ENCODE measurements at regions not wholly inside any gene's neighbourhood (a gene's known extent, or its start where the extent isn't known, plus 50 kb on each side); places are given as distances from the start of the nearest gene placed in this dataset.

GRCh38 chr1:57850176-57850940, 426.5 kb upstream of the DAB1 start:
- DNase-seq, result no peak

- DNase-seq, result no peak
Measured at GRCh38 chr1:57848406-57848805, 424.5 kb upstream of the DAB1 start.

GRCh38 chr1:57845041-57845440, 421.2 kb upstream of the DAB1 start:
- DNase-seq, result peak; percentile 16

GRCh38 chr1:57844382-57844980, 420.6 kb upstream of the DAB1 start:
- no peak for DNase-seq

- no peak for DNase-seq
Measured at GRCh38 chr1:57843760-57844159, 419.9 kb upstream of the DAB1 start.

- DNase-seq, result peak; percentile 74
Measured at GRCh38 chr1:57839526-57839925, 415.7 kb upstream of the DAB1 start.

- peak; percentile 27 for DNase-seq
Measured at GRCh38 chr1:57839067-57839466, 415.2 kb upstream of the DAB1 start.

- DNase-seq, result no peak
Measured at GRCh38 chr1:57835620-57836019, 411.8 kb upstream of the DAB1 start.

GRCh38 chr1:57833296-57833695, 409.4 kb upstream of the DAB1 start:
- DNase-seq, result no peak

GRCh38 chr1:57832612-57833011, 408.8 kb upstream of the DAB1 start:
- no peak for DNase-seq

- no peak for DNase-seq
Measured at GRCh38 chr1:57831624-57832023, 407.8 kb upstream of the DAB1 start.

- DNase-seq, result no peak
Measured at GRCh38 chr1:57826535-57826934, 402.7 kb upstream of the DAB1 start.

- DNase-seq, result peak; percentile 7
Measured at GRCh38 chr1:57824535-57824934, 400.7 kb upstream of the DAB1 start.

GRCh38 chr1:57820356-57821095, 396.7 kb upstream of the DAB1 start:
- no peak for DNase-seq

GRCh38 chr1:57819893-57820292, 396.0 kb upstream of the DAB1 start:
- DNase-seq, result no peak

- no peak for DNase-seq
Measured at GRCh38 chr1:57803586-57803985, 379.7 kb upstream of the DAB1 start.

- DNase-seq, result no peak
Measured at GRCh38 chr1:57800376-57800775, 376.5 kb upstream of the DAB1 start.

- DNase-seq, result peak; percentile 1
Measured at GRCh38 chr1:57799490-57800115, 375.7 kb upstream of the DAB1 start.

- DNase-seq, result no peak
Measured at GRCh38 chr1:57798543-57798942, 374.7 kb upstream of the DAB1 start.

GRCh38 chr1:57797084-57797483, 373.2 kb upstream of the DAB1 start:
- no peak for DNase-seq

- DNase-seq, result no peak
Measured at GRCh38 chr1:57796616-57797015, 372.8 kb upstream of the DAB1 start.

- no peak for DNase-seq
Measured at GRCh38 chr1:57795886-57796285, 372.0 kb upstream of the DAB1 start.

- DNase-seq, result no peak
Measured at GRCh38 chr1:57794078-57794477, 370.2 kb upstream of the DAB1 start.

- DNase-seq, result no peak
Measured at GRCh38 chr1:57791497-57791896, 367.6 kb upstream of the DAB1 start.

Measured in NCI-H1105 (cell line).